Neural progenitor cell (in vitro differentiated cells): ENCODE measurements at regions not wholly inside any gene's neighbourhood (a gene's known extent, or its start where the extent isn't known, plus 50 kb on each side); places are given as distances from the start of the nearest gene placed in this dataset.
A peak's percentile ranks its signal among the peaks of the same experiment; 100 is the strongest.

ENCODE experiments used
- EZH2phosphoT487 ChIP-seq: fragments of 200-600 bp; sonication (generic); IDR thresholded peaks from 2 replicates; pipeline ENCODE4 v1.6.1; 2017; ENCODE audit warnings: antibody characterized with exemption
- TF ChIP-seq, protein P1 (sequence below): fragments of 200-600 bp; sonication (generic); IDR thresholded peaks from 2 replicates; pipeline ENCODE4 v1.5.1; 2017; ENCODE audit warnings: antibody characterized with exemption, mild to moderate bottlenecking

DNA sequence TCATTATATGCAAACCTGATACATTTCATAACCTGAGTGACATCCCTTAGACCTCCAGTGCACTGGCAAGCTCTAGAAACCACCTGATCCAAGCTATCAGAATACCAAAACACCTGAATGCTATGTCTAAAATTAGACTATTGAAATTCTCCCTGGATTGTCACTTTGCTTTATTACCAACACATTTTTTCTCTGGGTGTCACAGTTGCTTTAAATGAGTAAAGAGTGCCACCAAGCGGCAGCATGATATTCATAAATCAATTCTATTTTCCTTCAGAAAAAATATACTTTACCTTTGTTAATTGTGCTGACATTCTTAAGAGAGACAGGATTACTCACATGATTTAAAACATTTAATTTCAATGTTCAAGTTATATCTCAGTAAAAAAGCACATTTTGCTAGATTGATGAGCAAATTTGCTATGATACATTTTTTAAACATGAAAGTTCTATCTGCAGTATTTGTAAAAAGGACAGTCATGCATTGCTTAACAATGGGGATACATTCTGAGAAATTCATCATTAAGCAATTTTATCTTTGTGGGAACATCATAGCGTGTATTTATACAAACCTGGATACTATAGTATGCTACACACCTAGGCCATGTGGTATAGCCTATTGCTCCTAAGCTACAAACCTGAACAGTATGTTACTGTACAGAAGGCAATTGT lies 338.4 kb upstream of the SLC39A10 start:
- TF ChIP-seq, protein P1, sequence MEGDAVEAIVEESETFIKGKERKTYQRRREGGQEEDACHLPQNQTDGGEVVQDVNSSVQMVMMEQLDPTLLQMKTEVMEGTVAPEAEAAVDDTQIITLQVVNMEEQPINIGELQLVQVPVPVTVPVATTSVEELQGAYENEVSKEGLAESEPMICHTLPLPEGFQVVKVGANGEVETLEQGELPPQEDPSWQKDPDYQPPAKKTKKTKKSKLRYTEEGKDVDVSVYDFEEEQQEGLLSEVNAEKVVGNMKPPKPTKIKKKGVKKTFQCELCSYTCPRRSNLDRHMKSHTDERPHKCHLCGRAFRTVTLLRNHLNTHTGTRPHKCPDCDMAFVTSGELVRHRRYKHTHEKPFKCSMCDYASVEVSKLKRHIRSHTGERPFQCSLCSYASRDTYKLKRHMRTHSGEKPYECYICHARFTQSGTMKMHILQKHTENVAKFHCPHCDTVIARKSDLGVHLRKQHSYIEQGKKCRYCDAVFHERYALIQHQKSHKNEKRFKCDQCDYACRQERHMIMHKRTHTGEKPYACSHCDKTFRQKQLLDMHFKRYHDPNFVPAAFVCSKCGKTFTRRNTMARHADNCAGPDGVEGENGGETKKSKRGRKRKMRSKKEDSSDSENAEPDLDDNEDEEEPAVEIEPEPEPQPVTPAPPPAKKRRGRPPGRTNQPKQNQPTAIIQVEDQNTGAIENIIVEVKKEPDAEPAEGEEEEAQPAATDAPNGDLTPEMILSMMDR = peak; percentile 79
- TF ChIP-seq EZH2phosphoT487 = no peak
